Endothelial cell of umbilical vein (primary cell): ENCODE measurements at regions not wholly inside any gene's neighbourhood (a gene's known extent, or its start where the extent isn't known, plus 50 kb on each side); places are given as distances from the start of the nearest gene placed in this dataset.

Source experiments
- BruUV-seq: library from RNA; stranded (reverse); fragments of 400-500 nt; replicated peaks from 2 replicates; lab custom pipeline; 2021; lab: Mats Ljungman, UMichigan
- CTCF ChIA-PET: fragments of 300-600, 350-600 bp; sonication (Branson Sonifier 250); formaldehyde crosslinking; loops from one replicate; lab custom pipeline; 2021; ENCODE audit warnings: antibody characterized with exemption, inconsistent platforms; lab: Charles Lee
- POLR2A ChIA-PET: fragments of 300-600, 350-600 bp; sonication (Branson Sonifier 250); formaldehyde crosslinking; loops from one replicate; lab custom pipeline; 2021; ENCODE audit warnings: antibody characterized with exemption, inconsistent platforms; lab: Charles Lee
- DNase-seq: peaks from one replicate; pipeline ENCODE4 v3.0.0-alpha.2; 2011; ENCODE audit warnings: low read depth, low spot score
- FAIRE-seq: peaks from 2 replicates; lab custom pipeline; 2011; peaks lifted over from hg19 to GRCh38; lab: Jason Lieb, UNC
- H2AFZ ChIP-seq: 2 replicates; pipeline ENCODE4 v1.6.0; 2012; ENCODE audit warnings: low read depth, low read length, control low read depth, inconsistent platforms
- H3K27ac ChIP-seq: 2 replicates; pipeline ENCODE4 v1.5.1; 2011; ENCODE audit warnings: low read depth, mild to moderate bottlenecking, control low read depth, low read length, moderate library complexity; ENCODE audit not compliant: insufficient read depth
- H3K27me3 ChIP-seq, 2 experiments: 2 replicates each; pipeline versions ENCODE4 v1.6.0 to v1.6.1; 2011; ENCODE audit warnings: low read length in 2 of 2, mixed read lengths in 1 of 2; ENCODE audit not compliant: control insufficient read depth in 2 of 2, insufficient read depth in 2 of 2
- H3K36me3 ChIP-seq, 2 experiments: 2 replicates in 1 of 2; 3 replicates in 1 of 2; pipeline ENCODE4 v1.5.1; 2011; ENCODE audit warnings: low read length in 2 of 2, mild to moderate bottlenecking in 1 of 2, moderate library complexity in 1 of 2; ENCODE audit not compliant: control insufficient read depth in 2 of 2, insufficient read depth in 2 of 2; ENCODE audit errors: extremely low read depth in 1 of 2
- H3K4me1 ChIP-seq: 3 replicates; pipeline ENCODE4 v1.5.1; 2011; ENCODE audit warnings: mild to moderate bottlenecking, low read length; ENCODE audit not compliant: control insufficient read depth, insufficient read depth; ENCODE audit errors: extremely low read depth
- H3K4me2 ChIP-seq: 2 replicates; pipeline ENCODE4 v1.6.1; 2011; ENCODE audit warnings: low read length, control low read depth, mixed read lengths; ENCODE audit not compliant: insufficient read depth
- H3K4me3 ChIP-seq, 3 experiments: fragments of 200-600 bp in 1 of 3; sonication (generic), shearing (Covaris generic) in 1 of 3; replicated peaks in 1 of 3; 2 replicates each; pipeline ENCODE4 v1.5.1; 2011 to 2016; ENCODE audit warnings: control low read depth in 3 of 3, low read length in 3 of 3, mild to moderate bottlenecking in 2 of 3, inconsistent platforms in 1 of 3, low read depth in 1 of 3, moderate library complexity in 1 of 3; ENCODE audit not compliant: insufficient read depth in 1 of 3
- H3K79me2 ChIP-seq: 2 replicates; pipeline ENCODE4 v1.6.0; 2012; ENCODE audit warnings: low read length, inconsistent platforms; ENCODE audit not compliant: control insufficient read depth, insufficient read depth
- H3K9ac ChIP-seq: replicated peaks from 2 replicates; pipeline ENCODE3; 2011; ENCODE audit warnings: low read length, control low read depth; ENCODE audit not compliant: insufficient read depth; ENCODE audit errors: extremely low read depth
- H3K9me1 ChIP-seq: replicated peaks from 3 replicates; pipeline ENCODE4 v1.6.0; 2011; ENCODE audit warnings: mild to moderate bottlenecking, low read length; ENCODE audit not compliant: control insufficient read depth, insufficient read depth; ENCODE audit errors: extremely low read depth
- H3K9me3 ChIP-seq: replicated peaks from 2 replicates; pipeline ENCODE4 v1.5.1; 2012; ENCODE audit warnings: low read length, inconsistent platforms; ENCODE audit not compliant: control insufficient read depth, insufficient read depth
- H4K20me1 ChIP-seq: replicated peaks from 2 replicates; pipeline ENCODE3; 2011; ENCODE audit warnings: mild to moderate bottlenecking, low read length; ENCODE audit not compliant: control insufficient read depth, insufficient read depth; ENCODE audit errors: extremely low read depth
- FOS ChIP-seq: IDR thresholded peaks from 2 replicates; pipeline ENCODE4 v1.6.1; 2011; ENCODE audit warnings: mild to moderate bottlenecking, low read length, moderate library complexity, borderline replicate concordance; ENCODE audit not compliant: insufficient read depth
- GATA2 ChIP-seq: IDR thresholded peaks from 2 replicates; pipeline ENCODE4 v1.7.0; 2011; ENCODE audit warnings: low read depth, mild to moderate bottlenecking, moderate library complexity, mixed read lengths, low read length; ENCODE audit not compliant: insufficient read length, insufficient read depth
- POLR2A ChIP-seq: IDR thresholded peaks from 2 replicates; pipeline ENCODE4 v1.6.1; 2012; ENCODE audit warnings: low read depth, mild to moderate bottlenecking, control low read depth, low read length
- POLR2AphosphoS5 ChIP-seq: IDR thresholded peaks from 2 replicates; pipeline ENCODE4 v1.6.1; 2012; ENCODE audit warnings: low read depth, mild to moderate bottlenecking, control low read depth, low read length, moderate library complexity; ENCODE audit not compliant: insufficient read depth
- dilution Hi-C: fragments of 300-500 bp; cut with MboI; formaldehyde crosslinking; loops from one replicate; pipeline ENCODE4 v1.15.0; 2019; ENCODE audit warnings: low sequenced_read_pairs; ENCODE audit not compliant: extremely low pct_ligation_motif_present
- intact Hi-C: fragments of 100-400 bp; cut with micrococcal nuclease; formaldehyde crosslinking; loops from one replicate; pipeline ENCODE4 v1.10.0; 2022

- POLR2A ChIA-PET = no interaction called here
- Histone ChIP-seq H3K36me3 (no peaks in the 10 kb centered on the region), H3K4me1 (no peaks in the 10 kb centered on the region), H4K20me1 (no peaks in the 10 kb centered on the region), H3K9me3 (no peaks in the 10 kb centered on the region), H2AFZ (no peak overlapping the region), H3K4me2 (no peak overlapping the region), H3K27me3 (no peaks in the 10 kb centered on the region), H3K27ac (no peak overlapping the region), H3K9me1 (no peaks in the 10 kb centered on the region), H3K79me2 (no peaks in the 10 kb centered on the region), H3K9ac (no peak overlapping the region), H3K4me3 (no peak overlapping the region)
- CTCF ChIA-PET = no interaction called here
- DNase-seq (no peak), FAIRE-seq (no peak)
- TF ChIP-seq POLR2A = no peak
- BruUV-seq = no TSS peak
- dilution Hi-C loops (no loop called here), intact Hi-C loops (no loop called here)
These were observed 294.2 kb upstream of the CT83 start for GRCh38 chrX:116756958-116757357.

- Histone ChIP-seq H3K9ac (no peak overlapping the region), H3K4me2 (no peak overlapping the region), H3K9me3 (no peaks in the 10 kb centered on the region), H3K4me3 (no peak overlapping the region), H3K79me2 (no peaks in the 10 kb centered on the region), H3K4me1 (no peaks in the 10 kb centered on the region), H4K20me1 (no peaks in the 10 kb centered on the region), H3K27me3 (no peaks in the 10 kb centered on the region), H3K36me3 (no peaks in the 10 kb centered on the region), H3K9me1 (no peaks in the 10 kb centered on the region), H2AFZ (no peak overlapping the region), H3K27ac (no peak overlapping the region)
- intact Hi-C loops = no loop called here
- POLR2A ChIA-PET = no interaction called here
- TF ChIP-seq FOS (no peak), GATA2 (no peak), POLR2AphosphoS5 (no peak)
- no peak for DNase-seq
- dilution Hi-C loops = no loop called here
- no TSS peak for BruUV-seq
- no peak for FAIRE-seq
- CTCF ChIA-PET = no interaction called here
These were observed 287.2 kb upstream of the CT83 start for GRCh38 chrX:116749943-116750342.
